SK-N-SH (cell line): ENCODE measurements at regions not wholly inside any gene's neighbourhood (a gene's known extent, or its start where the extent isn't known, plus 50 kb on each side); places are given as distances from the start of the nearest gene placed in this dataset.

ENCODE experiments used
- CTCF ChIA-PET: fragments of 300-600, 350-600 bp; formaldehyde crosslinking; extraction: SDS; loops from one replicate; lab custom pipeline; 2021; lab: Yijun Ruan, JAX
- POLR2A ChIA-PET: fragments of 350-600 bp; sonication (Branson Sonifier 250); formaldehyde crosslinking; extraction: SDS; loops from one replicate; lab custom pipeline; 2020; ENCODE audit warnings: antibody characterized with exemption, inconsistent platforms; lab: Yijun Ruan, JAX
- DNase-seq: peaks from one replicate; pipeline ENCODE4 v3.0.0; 2012
- H2AFZ ChIP-seq: fragments of 200-600 bp; sonication (generic); 2 replicates; pipeline ENCODE4 v1.8.1; 2016; ENCODE audit warnings: antibody characterized with exemption, mild to moderate bottlenecking, low read depth
- H3F3A ChIP-seq: fragments of 200-600 bp; sonication (generic); replicated peaks from 2 replicates; pipeline ENCODE3; 2016; ENCODE audit warnings: antibody characterized with exemption, mild to moderate bottlenecking; ENCODE audit not compliant: insufficient read depth
- H3K27ac ChIP-seq, 2 experiments: fragments of 200-500 bp in 1 of 2; fragments of 200-600 bp in 1 of 2; sonication (Bioruptor generic) in 1 of 2; sonication (generic), shearing (Covaris generic) in 1 of 2; 2 replicates each; pipeline versions ENCODE4 v1.5.1 to v1.6.1; 2014 to 2016; ENCODE audit warnings: low read depth in 2 of 2, inconsistent platforms in 1 of 2, low read length in 1 of 2, mild to moderate bottlenecking in 1 of 2, mixed read lengths in 1 of 2
- H3K27me3 ChIP-seq: fragments of 200-600 bp; sonication (generic), shearing (Covaris generic); 2 replicates; pipeline ENCODE4 v1.6.1; 2016; ENCODE audit warnings: mixed run types; ENCODE audit not compliant: insufficient read depth
- H3K36me3 ChIP-seq, 2 experiments: fragments of 200-500 bp in 1 of 2; fragments of 200-600 bp in 1 of 2; sonication (Bioruptor generic) in 1 of 2; sonication (generic) in 1 of 2; replicated peaks in 1 of 2; 2 replicates each; pipeline versions ENCODE3 to v1.5.1; 2014 to 2016; ENCODE audit warnings: low read length in 1 of 2, mild to moderate bottlenecking in 1 of 2; ENCODE audit not compliant: insufficient read depth in 2 of 2, control insufficient read depth in 1 of 2
- H3K4me1 ChIP-seq, 2 experiments: fragments of 200-500 bp in 1 of 2; fragments of 200-600 bp in 1 of 2; sonication (Bioruptor generic) in 1 of 2; sonication (generic), shearing (Covaris generic) in 1 of 2; 2 replicates each; pipeline versions ENCODE4 v1.5.1 to v1.6.1; 2014 to 2016; ENCODE audit warnings: low read depth in 1 of 2, low read length in 1 of 2, mixed run types in 1 of 2; ENCODE audit not compliant: insufficient read depth in 2 of 2, control insufficient read depth in 1 of 2
- H3K4me2 ChIP-seq: fragments of 200-600 bp; sonication (generic), shearing (Covaris generic); 2 replicates; pipeline ENCODE4 v1.6.1; 2017; ENCODE audit warnings: mixed run types
- H3K4me3 ChIP-seq, 2 experiments: fragments of 200-500 bp in 1 of 2; fragments of 200-600 bp in 1 of 2; sonication (Bioruptor generic) in 1 of 2; sonication (generic), shearing (Covaris generic) in 1 of 2; 2 replicates each; pipeline versions ENCODE4 v1.5.1 to v1.8.1; 2014 to 2016; ENCODE audit warnings: low read depth in 2 of 2, inconsistent platforms in 1 of 2, low read length in 1 of 2, mild to moderate bottlenecking in 1 of 2, mixed read lengths in 1 of 2, moderate library complexity in 1 of 2
- H3K79me2 ChIP-seq: fragments of 200-600 bp; sonication (generic); 2 replicates; pipeline ENCODE4 v1.8.1; 2017; ENCODE audit warnings: mild to moderate bottlenecking; ENCODE audit not compliant: insufficient read depth
- H3K9ac ChIP-seq: fragments of 200-600 bp; sonication (generic); 2 replicates; pipeline ENCODE4 v1.6.1; 2017; ENCODE audit warnings: mixed run types
- H3K9me2 ChIP-seq: fragments of 200-600 bp; sonication (generic); 2 replicates; pipeline ENCODE4 v1.6.1; 2017; ENCODE audit warnings: mixed run types
- H3K9me3 ChIP-seq: fragments of 200-600 bp; sonication (generic); 2 replicates; pipeline ENCODE4 v1.6.1; 2017; ENCODE audit warnings: mixed run types, mild to moderate bottlenecking, moderate library complexity
- H4K20me1 ChIP-seq: fragments of 200-600 bp; sonication (generic); 2 replicates; pipeline ENCODE4 v1.6.1; 2017; ENCODE audit warnings: mild to moderate bottlenecking, mixed run types; ENCODE audit not compliant: insufficient read depth
- CTCF ChIP-seq: fragments of 200-600 bp; sonication (generic); IDR thresholded peaks from 2 replicates; pipeline ENCODE4 v1.6.1; 2017; ENCODE audit warnings: antibody characterized with exemption, mild to moderate bottlenecking, moderate library complexity
- ELF1 ChIP-seq: IDR thresholded peaks from 2 replicates; pipeline ENCODE4 v1.4.0; 2012
- EP300 ChIP-seq, 2 experiments: IDR thresholded peaks; 2 replicates each; pipeline versions ENCODE4 v1.4.0 to v1.6.1; 2012; ENCODE audit warnings: borderline replicate concordance in 1 of 2, low read depth in 1 of 2, low read length in 1 of 2
- FOSL2 ChIP-seq: IDR thresholded peaks from 2 replicates; pipeline ENCODE4 v1.4.0; 2012; ENCODE audit warnings: low read depth, mild to moderate bottlenecking, moderate library complexity, borderline replicate concordance
- FOXJ3 ChIP-seq: sonication (generic); formaldehyde crosslinking; IDR thresholded peaks from 2 replicates; pipeline ENCODE4 v1.5.1; 2020; ENCODE audit warnings: mild to moderate bottlenecking, missing genetic modification reagents
- FOXM1 ChIP-seq: IDR thresholded peaks from 2 replicates; pipeline ENCODE4 v1.4.0; 2012; ENCODE audit warnings: low read depth, mild to moderate bottlenecking
- GATA2 ChIP-seq: sonication (generic); formaldehyde crosslinking; IDR thresholded peaks from 2 replicates; pipeline ENCODE4 v1.5.0; 2020; ENCODE audit warnings: mild to moderate bottlenecking, missing genetic modification reagents
- JUND ChIP-seq: IDR thresholded peaks from 2 replicates; pipeline ENCODE4 v1.4.0; 2012
- MAX ChIP-seq: IDR thresholded peaks from 2 replicates; pipeline ENCODE4 v1.4.0; 2012; ENCODE audit warnings: low read depth
- MEF2A ChIP-seq: IDR thresholded peaks from 2 replicates; pipeline ENCODE4 v1.4.0; 2012; ENCODE audit warnings: low read depth, borderline replicate concordance
- MXI1 ChIP-seq: IDR thresholded peaks from 2 replicates; pipeline ENCODE4 v1.6.1; 2012; ENCODE audit warnings: mild to moderate bottlenecking, low read depth, low read length, improper control_type of control experiment
- NRF1 ChIP-seq: IDR thresholded peaks from 2 replicates; pipeline ENCODE4 v1.6.1; 2012; ENCODE audit warnings: low read depth, mild to moderate bottlenecking, low read length
- PBX3 ChIP-seq: IDR thresholded peaks from 2 replicates; pipeline ENCODE4; 2012
- RCOR1 ChIP-seq: fragments of 150-350 bp; IDR thresholded peaks from 2 replicates; pipeline ENCODE4 v1.6.1; 2017; ENCODE audit warnings: antibody characterized with exemption, low read length
- REST ChIP-seq: IDR thresholded peaks from 2 replicates; pipeline ENCODE4 v1.6.1; 2012; ENCODE audit warnings: mild to moderate bottlenecking, low read depth, low read length, moderate library complexity
- RFX5 ChIP-seq: IDR thresholded peaks from 2 replicates; pipeline ENCODE4 v1.6.1; 2012; ENCODE audit warnings: mild to moderate bottlenecking, improper control_type of control experiment, low read length
- SIN3A ChIP-seq: IDR thresholded peaks from 2 replicates; pipeline ENCODE4 v1.6.1; 2012; ENCODE audit warnings: low read depth, mild to moderate bottlenecking, low read length, moderate library complexity, borderline replicate concordance
- TAF1 ChIP-seq: IDR thresholded peaks from 2 replicates; pipeline ENCODE4 v1.6.1; 2012; ENCODE audit warnings: low read depth, mild to moderate bottlenecking, low read length, moderate library complexity, borderline replicate concordance
- USF1 ChIP-seq: IDR thresholded peaks from 2 replicates; pipeline ENCODE4 v1.4.0; 2012; ENCODE audit warnings: low read depth, borderline replicate concordance
- YY1 ChIP-seq: IDR thresholded peaks from 2 replicates; pipeline ENCODE4 v1.4.0; 2012; ENCODE audit warnings: low read depth, mild to moderate bottlenecking
- WGBS: methylation state at CpG from one replicate; pipeline ENCODE4 v1.1.6; 2017; ENCODE audit warnings: low lambda C conversion rate; 5-methylcytosine and 5-hydroxymethylcytosine counted together

- no peak overlapping the region for H2AFZ ChIP-seq
- no peaks in the 10 kb centered on the region for H3K36me3 ChIP-seq
- no peak for TF ChIP-seq RFX5
- TF ChIP-seq ELF1, result no peak
- no peak for TF ChIP-seq PBX3
- TF ChIP-seq JUND, result no peak
- no peak for TF ChIP-seq RCOR1
- TF ChIP-seq REST, result no peak
- no peak for TF ChIP-seq MXI1
- TF ChIP-seq MAX, result no peak
- no peak for TF ChIP-seq YY1
- no peak for TF ChIP-seq FOXJ3
- TF ChIP-seq FOXM1, result no peak
- no peak for TF ChIP-seq FOSL2
- no peak for TF ChIP-seq SIN3A
- TF ChIP-seq GATA2 (CRISPR knock-in tag), result no peak
- no peak for TF ChIP-seq CTCF
- no peak for TF ChIP-seq TAF1
- TF ChIP-seq MEF2A, result no peak
- no peak for TF ChIP-seq NRF1
- no peak for TF ChIP-seq EP300 (IDR thresholded peaks at IDR 0.05; ENCODE audit: borderline replicate concordance in 1 of 2, low read depth in 1 of 2, low read length in 1 of 2)
- TF ChIP-seq USF1, result no peak
- no peak for DNase-seq
- H3K4me3 ChIP-seq, result no peak overlapping the region
- no peaks in the 10 kb centered on the region; a peak in 1 of 4 replicates for H3K4me1 ChIP-seq
- no peaks in the 10 kb centered on the region for H3K79me2 ChIP-seq
- no peak overlapping the region for H3K27ac ChIP-seq
- CTCF ChIA-PET, result no interaction called here
- POLR2A ChIA-PET, result no interaction called here
- no peaks in the 10 kb centered on the region for H3K9me3 ChIP-seq
- WGBS, result 69% methylated on average over 5 of the region's 5 CpGs
- no peaks in the 10 kb centered on the region for H4K20me1 ChIP-seq
- H3K4me2 ChIP-seq, result no peak overlapping the region
- H3F3A ChIP-seq, result no peaks in the 10 kb centered on the region
- H3K27me3 ChIP-seq, result no peaks in the 10 kb centered on the region
- H3K9me2 ChIP-seq, result no peaks in the 10 kb centered on the region
- no peak overlapping the region for H3K9ac ChIP-seq
Measured at GRCh38 chr18:40365526-40365925, 1589.5 kb upstream of the PIK3C3 start.
